ENCODE measurements at regions not wholly inside any gene's neighbourhood (a gene's known extent, or its start where the extent isn't known, plus 50 kb on each side); places are given as distances from the start of the nearest gene placed in this dataset.

- no peaks in the 10 kb centered on the region for H3K36me3 ChIP-seq
- WGBS, 2 donors (ENCODE audit: low coverage in 1 of 2): 72 to 100% methylated on average over 4 to 7 of the region's 7 CpGs
- TF ChIP-seq CTCF (IDR thresholded peaks at IDR 0.05): no peak
- no peak for TF ChIP-seq EP300 (IDR thresholded peaks at IDR 0.05)
- TF ChIP-seq POLR2AphosphoS5 (IDR thresholded peaks at IDR 0.05): no peak
- TF ChIP-seq POLR2A (IDR thresholded peaks at IDR 0.05): no peak
- no peaks in the 10 kb centered on the region for H3K27me3 ChIP-seq
- ATAC-seq: no peak
- no peaks in the 10 kb centered on the region for H3K4me1 ChIP-seq
- H3K4me3 ChIP-seq: no peak overlapping the region
- peaks cover 0 to 5% (median 0%) of the 10 kb centered on the region in 3 donors for H3K9me3 ChIP-seq
- H3K27ac ChIP-seq: no peak overlapping the region
These were observed 675.2 kb upstream of the FRG1 start for GRCh38 chr4:189265515-189265914.

- Histone ChIP-seq H3K36me3 (no peaks in the 10 kb centered on the region), H3K4me3 (no peak overlapping the region), H3K4me1 (no peaks in the 10 kb centered on the region), H3K9me3 (no peaks in the 10 kb centered on the region), H3K27ac (no peak overlapping the region), H3K27me3 (no peaks in the 10 kb centered on the region)
- no peak for ATAC-seq
- no peak for TF ChIP-seq POLR2A (IDR thresholded peaks at IDR 0.05)
- no peak for TF ChIP-seq CTCF (IDR thresholded peaks at IDR 0.05)
- WGBS, 2 donors (ENCODE audit: low coverage in 1 of 2): 67 to 94% methylated on average over 2 to 3 of the region's 3 CpGs
These were observed 673.2 kb upstream of the FRG1 start for GRCh38 chr4:189267312-189267965.

GRCh38 chr4:189278597-189279165, 662.0 kb upstream of the FRG1 start:
- TF ChIP-seq POLR2AphosphoS5 (IDR thresholded peaks at IDR 0.05) (no peak), POLR2A (IDR thresholded peaks at IDR 0.05) (no peak)
- no peaks in the 10 kb centered on the region for H3K4me1 ChIP-seq
- H3K4me3 ChIP-seq: no peak overlapping the region
- no peaks in the 10 kb centered on the region for H3K36me3 ChIP-seq
- no peak overlapping the region for H3K27ac ChIP-seq
- H3K27me3 ChIP-seq: no peaks in the 10 kb centered on the region
- no peak for ATAC-seq
- H3K9me3 ChIP-seq: no peaks in the 10 kb centered on the region
- 31 to 58% methylated on average over 2 to 3 of the region's 3 CpGs for WGBS, 2 donors (ENCODE audit: low coverage in 1 of 2)

- Histone ChIP-seq H3K36me3 (no peaks in the 10 kb centered on the region), H3K4me1 (no peaks in the 10 kb centered on the region), H3K9me3 (no peaks in the 10 kb centered on the region), H3K27me3 (no peaks in the 10 kb centered on the region), H3K4me3 (no peak overlapping the region), H3K27ac (no peak overlapping the region)
- no peak for ATAC-seq
- WGBS, 2 donors (ENCODE audit: low coverage in 1 of 2): 71 to 84% methylated on average over 3 to 11 of the region's 11 CpGs
- TF ChIP-seq POLR2AphosphoS5 (IDR thresholded peaks at IDR 0.05): no peak
These were observed 661.5 kb upstream of the FRG1 start for GRCh38 chr4:189279188-189279587.

GRCh38 chr4:189285377-189285776, 655.3 kb upstream of the FRG1 start:
- ATAC-seq: no peak
- 30% methylated on average over 5 of the region's 8 CpGs; no CpG with 5 or more reads in 1 of the 2 donors for WGBS, 2 donors (ENCODE audit: low coverage in 1 of 2)
- Histone ChIP-seq H3K36me3 (no peaks in the 10 kb centered on the region), H3K4me3 (no peak overlapping the region), H3K9me3 (no peaks in the 10 kb centered on the region), H3K27me3 (no peaks in the 10 kb centered on the region), H3K27ac (no peak overlapping the region), H3K4me1 (no peaks in the 10 kb centered on the region)
- TF ChIP-seq POLR2AphosphoS5 (IDR thresholded peaks at IDR 0.05): no peak
- no peak for TF ChIP-seq CTCF (IDR thresholded peaks at IDR 0.05)
- no peak for TF ChIP-seq EP300 (IDR thresholded peaks at IDR 0.05)
- TF ChIP-seq POLR2A (IDR thresholded peaks at IDR 0.05): no peak

GRCh38 chr4:189291939-189292338, 648.7 kb upstream of the FRG1 start:
- Histone ChIP-seq H3K4me1 (no peaks in the 10 kb centered on the region), H3K27me3 (no peaks in the 10 kb centered on the region), H3K27ac (no peak overlapping the region), H3K4me3 (no peak overlapping the region), H3K36me3 (no peaks in the 10 kb centered on the region), H3K9me3 (no peaks in the 10 kb centered on the region)
- TF ChIP-seq POLR2AphosphoS5 (IDR thresholded peaks at IDR 0.05) (no peak), CTCF (IDR thresholded peaks at IDR 0.05) (no peak), EP300 (IDR thresholded peaks at IDR 0.05) (no peak), POLR2A (IDR thresholded peaks at IDR 0.05) (no peak)
- no peak for ATAC-seq

All from gastroesophageal sphincter (tissue), 4 donors.